Keratinocyte (primary cell): ENCODE measurements at regions not wholly inside any gene's neighbourhood (a gene's known extent, or its start where the extent isn't known, plus 50 kb on each side); places are given as distances from the start of the nearest gene placed in this dataset.

Experiments used
- EZH2 ChIP-seq: IDR thresholded peaks from one replicate; pipeline ENCODE4 v1.6.1; 2012; ENCODE audit warnings: inconsistent platforms, mild to moderate bottlenecking, low read length, moderate library complexity
- TF ChIP-seq, protein P1 (sequence below), 3 experiments: IDR thresholded peaks in 1 of 3; conservative IDR thresholded peaks in 1 of 3; optimal IDR thresholded peaks in 1 of 3; 2 replicates in 2 of 3; 3 replicates in 1 of 3; pipeline versions ENCODE3 to v1.5.1; 2011; ENCODE audit warnings: low read length in 3 of 3, mild to moderate bottlenecking in 3 of 3, moderate library complexity in 2 of 3, control low read depth in 1 of 3, inconsistent platforms in 1 of 3; ENCODE audit not compliant: insufficient read depth in 2 of 3; ENCODE audit errors: extremely low read depth in 1 of 3

- TF ChIP-seq, protein P1, sequence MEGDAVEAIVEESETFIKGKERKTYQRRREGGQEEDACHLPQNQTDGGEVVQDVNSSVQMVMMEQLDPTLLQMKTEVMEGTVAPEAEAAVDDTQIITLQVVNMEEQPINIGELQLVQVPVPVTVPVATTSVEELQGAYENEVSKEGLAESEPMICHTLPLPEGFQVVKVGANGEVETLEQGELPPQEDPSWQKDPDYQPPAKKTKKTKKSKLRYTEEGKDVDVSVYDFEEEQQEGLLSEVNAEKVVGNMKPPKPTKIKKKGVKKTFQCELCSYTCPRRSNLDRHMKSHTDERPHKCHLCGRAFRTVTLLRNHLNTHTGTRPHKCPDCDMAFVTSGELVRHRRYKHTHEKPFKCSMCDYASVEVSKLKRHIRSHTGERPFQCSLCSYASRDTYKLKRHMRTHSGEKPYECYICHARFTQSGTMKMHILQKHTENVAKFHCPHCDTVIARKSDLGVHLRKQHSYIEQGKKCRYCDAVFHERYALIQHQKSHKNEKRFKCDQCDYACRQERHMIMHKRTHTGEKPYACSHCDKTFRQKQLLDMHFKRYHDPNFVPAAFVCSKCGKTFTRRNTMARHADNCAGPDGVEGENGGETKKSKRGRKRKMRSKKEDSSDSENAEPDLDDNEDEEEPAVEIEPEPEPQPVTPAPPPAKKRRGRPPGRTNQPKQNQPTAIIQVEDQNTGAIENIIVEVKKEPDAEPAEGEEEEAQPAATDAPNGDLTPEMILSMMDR (optimal IDR thresholded peaks at IDR 0.05 in 1 of 3, IDR thresholded peaks at IDR 0.05 in 1 of 3, conservative IDR thresholded peaks at IDR 0.05 in 1 of 3; ENCODE audit: extremely low read depth in 1 of 3, insufficient read depth in 2 of 3, low read length in 3 of 3), result no peak
- no peak for TF ChIP-seq EZH2
Observed at GRCh38 chr2:120547662-120548061, 188.0 kb upstream of the GLI2 start.
